ENCODE measurements at regions not wholly inside any gene's neighbourhood (a gene's known extent, or its start where the extent isn't known, plus 50 kb on each side); places are given as distances from the start of the nearest gene placed in this dataset.

DNA sequence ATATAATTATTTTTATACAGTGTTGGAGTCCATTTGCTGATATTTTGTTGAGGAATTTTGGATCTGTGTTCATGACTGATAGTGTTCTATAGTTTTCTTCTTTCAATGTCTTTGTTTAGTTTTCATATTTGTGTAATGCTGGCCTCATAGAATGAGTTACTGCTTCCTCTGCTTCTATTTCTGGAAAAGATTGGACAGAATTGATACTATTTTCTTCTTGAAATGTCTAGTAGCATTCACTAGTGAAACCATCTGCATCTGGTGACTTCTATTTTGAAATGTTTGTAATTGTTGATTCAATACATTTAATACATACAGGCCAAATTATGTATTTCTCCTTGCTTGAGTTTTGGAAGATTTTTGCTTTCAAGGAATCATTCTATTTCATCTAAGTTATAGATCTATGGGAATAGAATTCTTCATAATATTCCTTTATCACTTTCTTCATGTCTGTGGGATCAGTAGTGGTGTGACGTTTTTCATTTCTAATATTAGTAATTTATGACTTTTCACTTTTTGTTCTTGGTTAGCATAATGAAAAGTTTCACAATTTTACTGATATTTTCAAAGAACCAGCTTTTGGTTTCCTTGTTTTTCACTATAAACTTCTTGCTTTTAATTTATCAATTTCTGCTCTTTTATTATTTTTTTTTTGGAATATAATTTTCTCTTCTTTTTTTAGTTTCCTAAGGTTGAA is 509.9 kb upstream of the VRK2 start:
- Histone ChIP-seq H3K4me3 (ENCODE audit: low read length) (no peak overlapping the region), H3K4me1 (ENCODE audit: insufficient read depth, low read length) (no peaks in the 10 kb centered on the region), H3K9me3 (ENCODE audit: low read length) (no peaks in the 10 kb centered on the region), H2AFZ (ENCODE audit: low read depth, low read length) (no peak overlapping the region), H3K36me3 (ENCODE audit: insufficient read depth, low read length) (no peaks in the 10 kb centered on the region), H3K27me3 (ENCODE audit: insufficient read depth, low read length) (peaks cover 2% of the 10 kb centered on the region)

DNA sequence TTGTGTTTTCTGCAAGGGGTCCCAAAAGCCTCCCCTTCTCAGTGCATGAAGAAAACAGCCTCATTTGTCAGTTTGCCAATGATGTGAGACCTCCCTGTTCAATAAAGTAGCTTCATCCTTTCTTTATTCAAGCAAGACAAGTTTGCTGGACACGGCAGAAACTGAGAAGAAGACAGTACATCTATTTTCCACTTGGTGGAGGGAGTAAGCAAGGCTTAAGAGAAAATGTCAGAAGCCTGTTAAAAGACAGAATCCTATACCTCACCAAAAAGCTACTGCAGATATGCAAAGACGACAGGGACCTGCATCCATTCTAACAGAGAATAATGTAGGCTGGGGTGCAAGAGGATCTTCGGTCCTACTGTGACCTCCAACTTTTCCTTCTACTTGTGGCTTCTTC is 506.8 kb upstream of the VRK2 start:
- peaks cover 2% of the 10 kb centered on the region for H3K27me3 ChIP-seq (ENCODE audit: insufficient read depth, low read length)
- H3K36me3 ChIP-seq (ENCODE audit: insufficient read depth, low read length): no peaks in the 10 kb centered on the region
- no peak overlapping the region for H3K4me3 ChIP-seq (ENCODE audit: low read length)
- no peaks in the 10 kb centered on the region for H3K9me3 ChIP-seq (ENCODE audit: low read length)
- no peak overlapping the region for H2AFZ ChIP-seq (ENCODE audit: low read depth, low read length)
- H3K4me1 ChIP-seq (ENCODE audit: insufficient read depth, low read length): no peaks in the 10 kb centered on the region

DNA sequence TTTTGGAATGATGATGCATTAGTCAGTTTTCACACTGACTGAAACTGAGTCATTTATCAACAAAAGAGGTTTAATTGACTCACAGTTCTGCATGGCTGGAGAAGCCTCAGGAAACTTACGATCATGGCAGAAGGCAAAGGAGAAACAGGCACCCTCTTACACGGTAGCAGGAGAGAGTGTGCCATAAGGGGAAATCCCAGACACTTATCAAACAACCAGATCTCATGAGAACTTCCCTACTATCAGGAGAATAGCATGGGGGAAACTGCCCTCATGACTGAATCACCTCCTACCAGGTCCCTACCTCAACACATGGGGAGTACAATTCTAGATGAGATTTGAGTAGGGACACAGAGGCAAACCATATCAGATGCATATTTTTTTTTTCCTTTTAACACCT is 504.5 kb upstream of the VRK2 start:
- Histone ChIP-seq H3K9me3 (ENCODE audit: low read length) (no peaks in the 10 kb centered on the region), H3K36me3 (ENCODE audit: insufficient read depth, low read length) (no peaks in the 10 kb centered on the region), H3K27me3 (ENCODE audit: insufficient read depth, low read length) (peaks cover 2% of the 10 kb centered on the region), H2AFZ (ENCODE audit: low read depth, low read length) (no peak overlapping the region), H3K4me1 (ENCODE audit: insufficient read depth, low read length) (no peaks in the 10 kb centered on the region), H3K4me3 (ENCODE audit: low read length) (no peak overlapping the region)

GRCh38 chr2:57543211-57543610 is 503.4 kb upstream of the VRK2 start:
- peaks cover 2% of the 10 kb centered on the region for H3K27me3 ChIP-seq (ENCODE audit: insufficient read depth, low read length)
- no peak overlapping the region for H3K4me3 ChIP-seq (ENCODE audit: low read length)
- no peaks in the 10 kb centered on the region for H3K4me1 ChIP-seq (ENCODE audit: insufficient read depth, low read length)
- no peak overlapping the region for H2AFZ ChIP-seq (ENCODE audit: low read depth, low read length)
- H3K36me3 ChIP-seq (ENCODE audit: insufficient read depth, low read length): no peaks in the 10 kb centered on the region
- no peaks in the 10 kb centered on the region for H3K9me3 ChIP-seq (ENCODE audit: low read length)

GRCh38 chr2:57544624-57545023 is 502.0 kb upstream of the VRK2 start:
- H3K36me3 ChIP-seq (ENCODE audit: insufficient read depth, low read length): no peaks in the 10 kb centered on the region
- no peaks in the 10 kb centered on the region for H3K4me1 ChIP-seq (ENCODE audit: insufficient read depth, low read length)
- H2AFZ ChIP-seq (ENCODE audit: low read depth, low read length): no peak overlapping the region
- no peaks in the 10 kb centered on the region for H3K9me3 ChIP-seq (ENCODE audit: low read length)
- H3K27me3 ChIP-seq (ENCODE audit: insufficient read depth, low read length): peaks cover 2% of the 10 kb centered on the region
- H3K4me3 ChIP-seq (ENCODE audit: low read length): no peak overlapping the region

DNA sequence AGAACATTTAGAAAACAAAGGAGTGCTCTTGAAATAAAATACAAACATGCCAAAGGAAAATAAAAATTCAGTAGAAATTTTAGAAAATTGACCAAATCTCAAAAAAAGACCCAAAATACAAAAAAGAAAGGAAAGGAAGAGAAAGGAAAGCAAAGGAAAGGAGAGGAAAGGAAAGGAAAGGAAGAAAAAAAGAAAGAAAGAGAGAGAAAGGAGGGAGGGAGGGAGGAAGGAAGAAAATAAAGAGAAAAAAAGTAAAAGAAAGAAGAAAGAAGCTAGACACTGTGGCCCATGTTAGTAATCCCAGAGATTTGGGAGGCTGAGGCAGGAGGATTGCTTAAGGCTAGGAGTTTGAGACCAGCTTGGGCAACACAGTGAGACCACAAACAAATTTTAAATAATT is 500.1 kb upstream of the VRK2 start:
- no peaks in the 10 kb centered on the region for H3K9me3 ChIP-seq (ENCODE audit: low read length)

GRCh38 chr2:57549642-57550102 is 496.9 kb upstream of the VRK2 start:
- no peak overlapping the region for H2AFZ ChIP-seq (ENCODE audit: low read depth, low read length)
- no peaks in the 10 kb centered on the region for H3K4me1 ChIP-seq (ENCODE audit: insufficient read depth, low read length)
- H3K36me3 ChIP-seq (ENCODE audit: insufficient read depth, low read length): no peaks in the 10 kb centered on the region
- no peaks in the 10 kb centered on the region for H3K9me3 ChIP-seq (ENCODE audit: low read length)
- no peak overlapping the region for H3K4me3 ChIP-seq (ENCODE audit: low read length)
- no peaks in the 10 kb centered on the region for H3K27me3 ChIP-seq (ENCODE audit: insufficient read depth, low read length)

More for the DNA sequence above, 500.1 kb upstream of the VRK2 start:
- H3K27me3 ChIP-seq (ENCODE audit: insufficient read depth, low read length): no peaks in the 10 kb centered on the region
- no peaks in the 10 kb centered on the region for H3K36me3 ChIP-seq (ENCODE audit: insufficient read depth, low read length)
- no peaks in the 10 kb centered on the region for H3K4me1 ChIP-seq (ENCODE audit: insufficient read depth, low read length)
- no peak overlapping the region for H2AFZ ChIP-seq (ENCODE audit: low read depth, low read length)
- H3K4me3 ChIP-seq (ENCODE audit: low read length): no peak overlapping the region

GRCh38 chr2:57550912-57551311 is 495.7 kb upstream of the VRK2 start:
- Histone ChIP-seq H3K27me3 (ENCODE audit: insufficient read depth, low read length) (no peaks in the 10 kb centered on the region), H2AFZ (ENCODE audit: low read depth, low read length) (no peak overlapping the region), H3K4me1 (ENCODE audit: insufficient read depth, low read length) (no peaks in the 10 kb centered on the region), H3K9me3 (ENCODE audit: low read length) (no peaks in the 10 kb centered on the region), H3K4me3 (ENCODE audit: low read length) (no peak overlapping the region), H3K36me3 (ENCODE audit: insufficient read depth, low read length) (no peaks in the 10 kb centered on the region)

DNA sequence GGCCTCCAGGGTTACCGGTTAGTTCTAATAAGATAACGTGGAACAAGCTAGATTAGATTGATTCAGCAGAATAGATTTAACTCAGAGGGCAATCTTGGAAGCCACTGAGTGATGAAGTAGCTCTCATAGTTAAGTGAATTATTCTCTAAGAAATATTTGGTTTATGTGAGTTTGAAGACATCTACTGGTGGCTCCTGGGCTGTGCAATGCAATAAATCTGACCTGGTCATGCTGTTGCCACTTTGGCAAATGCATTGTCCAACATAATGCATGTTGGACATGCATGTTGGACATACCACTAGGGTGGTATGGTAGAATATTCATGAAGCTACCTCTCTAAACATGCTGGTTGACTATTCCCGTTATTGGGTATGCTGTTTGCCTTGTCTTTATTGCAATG is 493.7 kb upstream of the VRK2 start:
- no peaks in the 10 kb centered on the region for H3K4me1 ChIP-seq (ENCODE audit: insufficient read depth, low read length)
- no peak overlapping the region for H2AFZ ChIP-seq (ENCODE audit: low read depth, low read length)
- H3K9me3 ChIP-seq (ENCODE audit: low read length): no peaks in the 10 kb centered on the region
- H3K4me3 ChIP-seq (ENCODE audit: low read length): no peak overlapping the region
- H3K36me3 ChIP-seq (ENCODE audit: insufficient read depth, low read length): no peaks in the 10 kb centered on the region
- H3K27me3 ChIP-seq (ENCODE audit: insufficient read depth, low read length): no peaks in the 10 kb centered on the region

DNA sequence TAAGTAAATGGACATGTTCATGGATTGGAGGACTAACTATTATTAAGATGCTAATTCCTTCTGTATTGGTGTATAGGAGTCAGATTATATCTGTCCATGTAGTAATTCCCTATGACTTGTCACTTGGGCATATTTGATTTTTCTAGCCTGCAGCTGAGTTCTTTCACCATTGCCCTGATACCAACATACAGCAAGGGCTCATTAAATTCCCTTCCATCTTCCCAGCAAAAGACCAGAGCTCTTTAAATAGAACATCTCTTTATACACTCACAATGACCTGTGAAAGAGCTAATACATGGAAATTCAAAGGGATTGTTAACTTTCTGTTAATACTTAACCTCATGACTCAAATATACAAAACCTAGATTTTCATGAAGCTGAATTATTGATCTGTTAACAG is 492.3 kb upstream of the VRK2 start:
- Histone ChIP-seq H3K9me3 (ENCODE audit: low read length) (no peaks in the 10 kb centered on the region), H3K27me3 (ENCODE audit: insufficient read depth, low read length) (no peaks in the 10 kb centered on the region), H3K4me1 (ENCODE audit: insufficient read depth, low read length) (no peaks in the 10 kb centered on the region), H2AFZ (ENCODE audit: low read depth, low read length) (no peak overlapping the region), H3K4me3 (ENCODE audit: low read length) (no peak overlapping the region), H3K36me3 (ENCODE audit: insufficient read depth, low read length) (no peaks in the 10 kb centered on the region)

GRCh38 chr2:57558312-57558711 is 488.3 kb upstream of the VRK2 start:
- Histone ChIP-seq H3K9me3 (ENCODE audit: low read length) (no peaks in the 10 kb centered on the region), H3K27me3 (ENCODE audit: insufficient read depth, low read length) (no peaks in the 10 kb centered on the region), H2AFZ (ENCODE audit: low read depth, low read length) (no peak overlapping the region), H3K36me3 (ENCODE audit: insufficient read depth, low read length) (no peaks in the 10 kb centered on the region), H3K4me1 (ENCODE audit: insufficient read depth, low read length) (no peaks in the 10 kb centered on the region), H3K4me3 (ENCODE audit: low read length) (no peak overlapping the region)

DNA sequence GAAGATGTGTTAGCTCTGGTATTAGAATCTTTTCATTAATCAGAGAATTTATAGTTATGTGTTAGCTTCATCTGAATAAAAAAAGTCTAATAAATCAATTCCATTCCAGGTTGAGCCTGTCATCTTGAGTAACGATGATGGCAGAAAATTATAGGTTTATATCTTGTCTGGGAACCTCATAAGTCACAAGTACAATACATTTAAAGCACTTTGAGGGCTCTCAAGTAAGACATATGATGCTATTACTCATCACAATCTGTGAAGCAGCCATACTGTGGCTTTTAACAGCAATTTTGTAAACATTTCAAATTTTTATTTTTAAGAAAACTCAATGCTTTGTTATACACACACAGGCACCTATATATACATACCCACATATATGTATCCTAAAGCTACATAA is 484.1 kb upstream of the VRK2 start:
- Histone ChIP-seq H3K27me3 (ENCODE audit: insufficient read depth, low read length) (no peaks in the 10 kb centered on the region), H3K4me3 (ENCODE audit: low read length) (no peak overlapping the region), H3K36me3 (ENCODE audit: insufficient read depth, low read length) (no peaks in the 10 kb centered on the region), H2AFZ (ENCODE audit: low read depth, low read length) (no peak overlapping the region), H3K4me1 (ENCODE audit: insufficient read depth, low read length) (no peaks in the 10 kb centered on the region), H3K9me3 (ENCODE audit: low read length) (no peaks in the 10 kb centered on the region)

DNA sequence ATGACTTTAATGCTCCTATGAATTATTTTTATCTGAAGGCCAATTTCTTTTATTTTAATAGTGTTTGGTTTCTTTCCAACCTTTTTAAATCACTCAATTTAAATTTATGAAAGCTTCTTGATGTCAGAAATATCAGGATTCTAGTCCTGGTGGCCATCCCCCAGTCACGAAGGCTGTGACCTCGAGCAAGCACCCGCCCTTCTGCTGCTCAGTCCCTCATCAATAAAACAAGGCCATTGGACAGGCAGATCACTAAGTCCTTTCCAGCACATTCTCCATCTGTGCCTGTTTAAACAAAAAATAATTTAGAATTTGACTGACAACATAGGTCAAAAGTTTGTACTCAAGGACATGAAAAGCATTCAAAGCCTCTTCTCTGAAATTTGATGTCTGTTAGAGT is 483.6 kb upstream of the VRK2 start:
- no peaks in the 10 kb centered on the region for H3K27me3 ChIP-seq (ENCODE audit: insufficient read depth, low read length)
- H3K4me3 ChIP-seq (ENCODE audit: low read length): no peak overlapping the region
- no peaks in the 10 kb centered on the region for H3K36me3 ChIP-seq (ENCODE audit: insufficient read depth, low read length)
- no peak overlapping the region for H2AFZ ChIP-seq (ENCODE audit: low read depth, low read length)
- no peaks in the 10 kb centered on the region for H3K4me1 ChIP-seq (ENCODE audit: insufficient read depth, low read length)
- H3K9me3 ChIP-seq (ENCODE audit: low read length): no peaks in the 10 kb centered on the region

DNA sequence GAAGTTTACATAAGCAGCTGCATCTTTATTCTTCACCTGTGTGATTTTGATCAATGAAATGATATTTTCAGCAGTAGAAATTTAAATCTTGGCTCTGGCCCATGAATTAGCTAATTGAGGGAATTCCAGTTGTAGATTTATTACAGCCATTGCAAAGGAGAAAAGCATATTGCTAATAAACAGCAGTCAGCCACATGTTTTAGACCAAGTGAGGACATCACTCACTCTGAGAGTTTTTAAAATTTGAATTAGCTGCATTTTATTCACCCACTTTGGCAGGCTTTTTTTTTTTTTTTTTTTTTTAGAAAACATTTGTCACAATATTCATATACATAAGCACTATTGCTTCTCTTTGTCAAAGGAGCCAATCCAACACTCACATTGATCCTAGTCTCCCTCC is 479.4 kb upstream of the VRK2 start:
- H3K27me3 ChIP-seq (ENCODE audit: insufficient read depth, low read length): no peaks in the 10 kb centered on the region
- no peaks in the 10 kb centered on the region for H3K9me3 ChIP-seq (ENCODE audit: low read length)
- no peak overlapping the region for H2AFZ ChIP-seq (ENCODE audit: low read depth, low read length)
- no peaks in the 10 kb centered on the region for H3K36me3 ChIP-seq (ENCODE audit: insufficient read depth, low read length)
- H3K4me3 ChIP-seq (ENCODE audit: low read length): no peak overlapping the region
- no peaks in the 10 kb centered on the region for H3K4me1 ChIP-seq (ENCODE audit: insufficient read depth, low read length)
